ENCODE measurements at regions not wholly inside any gene's neighbourhood (a gene's known extent, or its start where the extent isn't known, plus 50 kb on each side); places are given as distances from the start of the nearest gene placed in this dataset.

- no CpG with 5 or more reads among the region's 12 CpGs for WGBS (ENCODE audit: insufficient coverage, insufficient read length)
These were observed 609.6 kb downstream of the PTPRU start for GRCh38 chr1:29845910-29846309.

DNA sequence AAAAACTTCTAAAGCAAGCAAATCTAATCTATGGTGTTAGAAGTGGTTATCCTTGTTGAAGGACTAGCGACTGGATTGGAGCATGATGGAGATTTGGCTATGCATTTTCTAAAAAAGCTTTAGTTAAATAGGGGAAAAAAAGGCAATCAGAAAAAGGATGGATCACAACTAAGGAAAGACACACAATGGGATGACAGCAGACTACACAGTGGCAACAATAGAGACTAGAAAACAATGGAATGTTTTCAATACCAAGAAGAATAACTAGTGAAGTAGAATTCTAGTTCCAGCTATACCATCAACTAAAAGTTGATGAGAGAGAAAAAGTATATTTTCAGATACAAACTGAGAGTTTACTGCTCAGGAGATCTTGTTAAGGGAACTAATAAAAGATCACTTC is 605.8 kb downstream of the PTPRU start:
- Histone ChIP-seq H3K9me3 (ENCODE audit: control insufficient read depth, insufficient read depth, low read length) (no peaks in the 10 kb centered on the region), H3K4me1 (ENCODE audit: control insufficient read depth, insufficient read depth, low read length) (no peaks in the 10 kb centered on the region; the same call in 1 of the 2 replicates), H3K4me3 (ENCODE audit: low read length) (no peak overlapping the region), H3K36me3 (ENCODE audit: control insufficient read depth, insufficient read depth, low read length) (no peaks in the 10 kb centered on the region), H3K27ac (ENCODE audit: low read length) (no peak overlapping the region), H3K27me3 (ENCODE audit: control insufficient read depth, insufficient read depth, low read length) (no peaks in the 10 kb centered on the region)
- no peak for DNase-seq (ENCODE audit: low read depth, low spot score)
- no CpG with 5 or more reads among the region's 1 CpG for WGBS (ENCODE audit: insufficient coverage, insufficient read length)

More at GRCh38 chr1:29845910-29846309, 609.6 kb downstream of the PTPRU start:
- no peak for DNase-seq (ENCODE audit: low read depth, low spot score)
- Histone ChIP-seq H3K36me3 (ENCODE audit: control insufficient read depth, insufficient read depth, low read length) (no peaks in the 10 kb centered on the region), H3K27ac (ENCODE audit: low read length) (no peak overlapping the region), H3K27me3 (ENCODE audit: control insufficient read depth, insufficient read depth, low read length) (no peaks in the 10 kb centered on the region), H3K4me3 (ENCODE audit: low read length) (no peak overlapping the region), H3K4me1 (ENCODE audit: control insufficient read depth, insufficient read depth, low read length) (no peaks in the 10 kb centered on the region), H3K9me3 (ENCODE audit: control insufficient read depth, insufficient read depth, low read length) (no peaks in the 10 kb centered on the region)

- Histone ChIP-seq H3K27ac (ENCODE audit: low read length) (no peak overlapping the region), H3K27me3 (ENCODE audit: control insufficient read depth, insufficient read depth, low read length) (no peaks in the 10 kb centered on the region), H3K9me3 (ENCODE audit: control insufficient read depth, insufficient read depth, low read length) (no peaks in the 10 kb centered on the region), H3K4me3 (ENCODE audit: low read length) (no peak overlapping the region), H3K4me1 (ENCODE audit: control insufficient read depth, insufficient read depth, low read length) (no peaks in the 10 kb centered on the region; the same call in 1 of the 2 replicates), H3K36me3 (ENCODE audit: control insufficient read depth, insufficient read depth, low read length) (no peaks in the 10 kb centered on the region)
- no peak for DNase-seq (ENCODE audit: low read depth, low spot score)
- WGBS (ENCODE audit: insufficient coverage, insufficient read length) = no CpG with 5 or more reads among the region's 4 CpGs
These were observed 603.4 kb downstream of the PTPRU start for GRCh38 chr1:29839726-29840125.

DNA sequence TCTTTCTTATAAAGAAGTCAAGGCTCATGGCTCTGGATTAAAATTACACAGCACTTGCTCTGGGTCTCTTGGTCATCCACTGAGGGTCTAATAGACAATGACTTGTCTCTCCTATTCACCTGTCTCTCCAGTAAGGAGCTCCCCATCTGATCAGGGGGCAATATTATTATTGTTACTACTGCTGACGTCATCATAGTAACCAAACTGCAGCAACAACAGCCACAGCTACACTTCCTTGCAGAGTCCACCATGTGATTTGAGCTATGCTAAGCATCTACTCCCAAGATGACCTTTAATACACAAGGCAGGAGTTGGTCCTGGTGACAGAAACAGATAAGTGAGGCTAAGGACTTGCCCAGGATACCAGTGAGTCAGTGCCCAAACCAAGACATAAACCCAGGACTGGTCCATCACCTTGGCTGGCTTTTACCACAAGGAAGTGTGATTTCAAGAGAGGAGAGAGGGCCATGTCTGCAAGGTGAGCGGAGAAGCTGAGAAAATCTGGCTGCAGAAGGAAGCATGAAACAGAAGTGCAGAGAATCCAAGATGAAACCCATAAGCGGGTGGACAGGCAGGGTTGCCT is 602.5 kb downstream of the PTPRU start:
- no CpG with 5 or more reads among the region's 3 CpGs for WGBS (ENCODE audit: insufficient coverage, insufficient read length)
- H3K4me1 ChIP-seq (ENCODE audit: control insufficient read depth, insufficient read depth, low read length) = no peaks in the 10 kb centered on the region; the same call in 1 of the 2 replicates
- H3K9me3 ChIP-seq (ENCODE audit: control insufficient read depth, insufficient read depth, low read length) = no peaks in the 10 kb centered on the region
- H3K27me3 ChIP-seq (ENCODE audit: control insufficient read depth, insufficient read depth, low read length) = no peaks in the 10 kb centered on the region
- H3K27ac ChIP-seq (ENCODE audit: low read length) = no peak overlapping the region
- no peak for DNase-seq (ENCODE audit: low read depth, low spot score)
- H3K4me3 ChIP-seq (ENCODE audit: low read length) = no peak overlapping the region
- H3K36me3 ChIP-seq (ENCODE audit: control insufficient read depth, insufficient read depth, low read length) = no peaks in the 10 kb centered on the region

DNA sequence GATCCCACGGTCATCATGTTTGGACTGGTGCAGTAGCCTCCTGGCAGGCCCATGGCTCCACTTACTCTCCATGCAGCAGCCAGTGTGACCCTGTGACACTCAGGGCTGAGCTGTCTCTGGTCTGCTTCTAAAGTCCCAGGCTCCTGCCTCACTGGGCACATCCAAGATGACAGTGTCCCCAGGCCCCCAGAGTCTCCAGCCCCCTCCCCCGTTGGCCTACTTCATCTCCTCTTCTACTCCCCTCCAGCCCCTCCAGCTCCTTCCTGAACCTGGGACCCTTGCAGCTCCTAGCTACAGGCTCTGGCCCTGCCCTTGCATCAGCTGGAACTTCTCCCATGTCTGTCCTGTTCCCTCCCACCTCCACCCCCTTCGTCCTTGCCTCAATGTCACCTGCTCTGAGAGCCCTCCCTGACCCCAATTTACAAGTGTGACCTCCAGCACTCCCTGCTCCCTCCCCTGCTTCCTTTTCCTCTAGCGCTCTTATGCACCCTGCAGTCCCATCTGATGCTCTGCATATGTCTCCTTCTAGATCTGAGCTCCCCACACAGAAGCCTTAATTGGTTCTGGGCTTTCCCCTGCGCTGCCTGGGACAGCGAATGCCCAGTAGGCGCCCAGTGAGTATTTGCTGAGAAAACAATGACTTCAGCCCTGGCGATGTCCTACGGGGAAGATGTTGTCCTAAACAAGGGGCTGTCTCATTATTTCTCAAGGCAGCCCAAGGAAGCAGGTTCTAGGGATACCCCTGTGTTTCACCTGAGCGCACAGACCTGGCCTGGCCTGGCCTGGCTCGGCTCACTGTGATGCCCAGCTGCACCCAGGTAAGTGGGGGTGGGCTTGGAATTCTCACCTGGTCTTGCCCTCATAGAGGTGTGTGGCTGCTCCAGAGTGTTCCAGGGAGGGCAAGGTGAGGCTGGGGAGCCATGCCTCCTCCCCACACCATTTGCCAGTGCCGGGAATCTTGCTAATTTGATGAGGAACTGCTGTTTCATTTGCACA is 600.6 kb downstream of the PTPRU start:
- Histone ChIP-seq H3K27me3 (ENCODE audit: control insufficient read depth, insufficient read depth, low read length) (no peaks in the 10 kb centered on the region), H3K36me3 (ENCODE audit: control insufficient read depth, insufficient read depth, low read length) (no peaks in the 10 kb centered on the region), H3K9me3 (ENCODE audit: control insufficient read depth, insufficient read depth, low read length) (no peaks in the 10 kb centered on the region), H3K27ac (ENCODE audit: low read length) (no peak overlapping the region), H3K4me1 (ENCODE audit: control insufficient read depth, insufficient read depth, low read length) (no peaks in the 10 kb centered on the region; the same call in 1 of the 2 replicates), H3K4me3 (ENCODE audit: low read length) (no peak overlapping the region)
- no peak for DNase-seq (ENCODE audit: low read depth, low spot score)
- WGBS (ENCODE audit: insufficient coverage, insufficient read length) = no CpG with 5 or more reads among the region's 12 CpGs

DNA sequence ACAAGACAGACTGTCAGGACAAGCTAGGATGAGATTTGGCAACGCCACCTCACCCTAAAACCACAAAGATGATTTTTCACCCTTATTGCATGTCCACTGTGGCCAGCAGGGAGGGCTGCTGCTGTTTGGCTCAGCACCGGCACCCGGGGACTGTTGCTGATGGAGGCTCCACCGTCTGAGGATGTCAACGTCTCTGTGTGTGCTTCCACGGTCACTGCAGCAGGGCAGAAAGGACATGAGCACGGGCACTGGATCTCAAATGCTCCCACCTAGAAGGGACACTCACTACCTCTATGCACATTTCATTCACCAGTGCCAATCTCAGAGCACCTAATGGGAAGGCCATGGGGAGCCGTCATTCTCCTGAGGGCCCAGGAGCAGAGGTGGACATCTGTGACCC is 599.6 kb downstream of the PTPRU start:
- Histone ChIP-seq H3K36me3 (ENCODE audit: control insufficient read depth, insufficient read depth, low read length) (no peaks in the 10 kb centered on the region), H3K4me3 (ENCODE audit: low read length) (no peak overlapping the region), H3K9me3 (ENCODE audit: control insufficient read depth, insufficient read depth, low read length) (no peaks in the 10 kb centered on the region), H3K27ac (ENCODE audit: low read length) (no peak overlapping the region), H3K4me1 (ENCODE audit: control insufficient read depth, insufficient read depth, low read length) (no peaks in the 10 kb centered on the region; the same call in 1 of the 2 replicates), H3K27me3 (ENCODE audit: control insufficient read depth, insufficient read depth, low read length) (no peaks in the 10 kb centered on the region)
- WGBS (ENCODE audit: insufficient coverage, insufficient read length) = no CpG with 5 or more reads among the region's 8 CpGs
- no peak for DNase-seq (ENCODE audit: low read depth, low spot score)

GRCh38 chr1:29835406-29835805 is 599.1 kb downstream of the PTPRU start:
- Histone ChIP-seq H3K4me3 (ENCODE audit: low read length) (no peak overlapping the region), H3K27ac (ENCODE audit: low read length) (no peak overlapping the region), H3K9me3 (ENCODE audit: control insufficient read depth, insufficient read depth, low read length) (no peaks in the 10 kb centered on the region), H3K36me3 (ENCODE audit: control insufficient read depth, insufficient read depth, low read length) (no peaks in the 10 kb centered on the region), H3K27me3 (ENCODE audit: control insufficient read depth, insufficient read depth, low read length) (no peaks in the 10 kb centered on the region), H3K4me1 (ENCODE audit: control insufficient read depth, insufficient read depth, low read length) (no peaks in the 10 kb centered on the region; the same call in 1 of the 2 replicates)
- no CpG with 5 or more reads among the region's 4 CpGs for WGBS (ENCODE audit: insufficient coverage, insufficient read length)
- no peak for DNase-seq (ENCODE audit: low read depth, low spot score)

- Histone ChIP-seq H3K4me3 (ENCODE audit: low read length) (no peak overlapping the region), H3K27me3 (ENCODE audit: control insufficient read depth, insufficient read depth, low read length) (no peaks in the 10 kb centered on the region), H3K9me3 (ENCODE audit: control insufficient read depth, insufficient read depth, low read length) (no peaks in the 10 kb centered on the region), H3K27ac (ENCODE audit: low read length) (no peak overlapping the region), H3K36me3 (ENCODE audit: control insufficient read depth, insufficient read depth, low read length) (no peaks in the 10 kb centered on the region), H3K4me1 (ENCODE audit: control insufficient read depth, insufficient read depth, low read length) (no peaks in the 10 kb centered on the region; the same call in 1 of the 2 replicates)
- no peak for DNase-seq (ENCODE audit: low read depth, low spot score)
- no CpG with 5 or more reads among the region's 6 CpGs for whole genome bisulfite sequencing (ENCODE audit: insufficient coverage, insufficient read length)
These were observed 597.3 kb downstream of the PTPRU start for GRCh38 chr1:29833581-29833980.

- H3K36me3 ChIP-seq (ENCODE audit: control insufficient read depth, insufficient read depth, low read length) = no peaks in the 10 kb centered on the region
- no CpG with 5 or more reads among the region's 5 CpGs for WGBS (ENCODE audit: insufficient coverage, insufficient read length)
- H3K9me3 ChIP-seq (ENCODE audit: control insufficient read depth, insufficient read depth, low read length) = no peaks in the 10 kb centered on the region
- no peak for DNase-seq (ENCODE audit: low read depth, low spot score)
- no peaks in the 10 kb centered on the region for H3K27me3 ChIP-seq (ENCODE audit: control insufficient read depth, insufficient read depth, low read length)
- H3K27ac ChIP-seq (ENCODE audit: low read length) = no peak overlapping the region
- no peaks in the 10 kb centered on the region; the same call in 1 of the 2 replicates for H3K4me1 ChIP-seq (ENCODE audit: control insufficient read depth, insufficient read depth, low read length)
- no peak overlapping the region for H3K4me3 ChIP-seq (ENCODE audit: low read length)
These were observed 596.6 kb downstream of the PTPRU start for GRCh38 chr1:29832936-29833335.

DNA sequence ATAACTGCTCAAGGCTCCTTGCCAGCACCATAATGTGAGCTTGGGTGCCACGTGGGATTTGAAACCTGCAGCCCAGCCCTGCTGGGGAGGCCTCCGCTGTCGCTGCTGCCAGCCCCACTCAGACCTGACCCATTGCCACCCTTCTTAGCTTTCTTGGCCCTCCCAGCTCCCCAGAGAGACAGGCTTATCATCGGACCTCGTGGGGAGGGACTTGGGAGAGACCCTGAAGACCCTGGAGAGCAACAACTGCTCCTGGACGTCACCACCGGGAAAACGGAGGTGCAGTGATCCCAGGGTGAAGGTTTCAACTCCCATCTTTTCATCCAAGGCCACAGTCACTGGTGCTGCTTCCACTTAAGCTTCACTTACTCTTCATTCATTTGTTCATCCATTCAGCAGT is 596.1 kb downstream of the PTPRU start:
- no peak for DNase-seq (ENCODE audit: low read depth, low spot score)
- no peaks in the 10 kb centered on the region; the same call in 1 of the 2 replicates for H3K4me1 ChIP-seq (ENCODE audit: control insufficient read depth, insufficient read depth, low read length)
- H3K27ac ChIP-seq (ENCODE audit: low read length) = no peak overlapping the region
- no CpG with 5 or more reads among the region's 8 CpGs for WGBS (ENCODE audit: insufficient coverage, insufficient read length)
- H3K9me3 ChIP-seq (ENCODE audit: control insufficient read depth, insufficient read depth, low read length) = no peaks in the 10 kb centered on the region
- no peaks in the 10 kb centered on the region for H3K36me3 ChIP-seq (ENCODE audit: control insufficient read depth, insufficient read depth, low read length)
- H3K27me3 ChIP-seq (ENCODE audit: control insufficient read depth, insufficient read depth, low read length) = no peaks in the 10 kb centered on the region
- H3K4me3 ChIP-seq (ENCODE audit: low read length) = no peak overlapping the region
